Sigmoid colon (tissue), 3 donors: ENCODE measurements at regions not wholly inside any gene's neighbourhood (a gene's known extent, or its start where the extent isn't known, plus 50 kb on each side); places are given as distances from the start of the nearest gene placed in this dataset.

ENCODE experiments used
- POLR2A ChIP-seq, 2 donors: fragments of 450-650 bp; IDR thresholded peaks; one replicate each; pipeline ENCODE4 v1.6.1; 2016; ENCODE audit warnings: antibody characterized with exemption in 2 of 2, mild to moderate bottlenecking in 2 of 2, moderate library complexity in 2 of 2
- TF ChIP-seq, protein P1 (sequence below), 4 experiments: fragments of 450-650 bp in 3 of 4; fragments of 200-600 bp in 1 of 4; IDR thresholded peaks; one replicate each; pipeline ENCODE4 v1.5.1; 2016 to 2019; ENCODE audit warnings: antibody characterized with exemption in 4 of 4, mild to moderate bottlenecking in 3 of 4, moderate library complexity in 2 of 4

DNA sequence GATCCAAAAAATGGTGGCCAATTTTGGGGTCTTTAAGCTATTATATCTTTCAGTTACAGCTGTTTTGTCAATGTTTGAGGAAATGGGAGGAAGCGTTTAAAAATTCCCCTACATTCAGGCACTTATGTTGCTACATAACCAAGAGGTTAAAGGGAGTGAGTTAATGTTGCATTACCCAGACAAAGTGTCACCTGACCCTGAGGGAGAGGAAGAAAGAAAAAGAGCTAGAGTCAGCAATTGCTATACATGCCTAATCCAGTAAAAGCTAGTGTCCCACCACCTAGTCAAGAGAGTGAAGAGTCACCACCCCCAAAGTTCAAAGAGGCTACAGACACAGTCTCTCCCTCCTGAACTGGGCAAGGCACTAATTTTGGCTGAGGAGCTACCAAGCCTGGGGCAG is 69.5 kb upstream of the ZNF92 start:
- TF ChIP-seq POLR2A (IDR thresholded peaks at IDR 0.05) = no peak
- TF ChIP-seq, protein P1, sequence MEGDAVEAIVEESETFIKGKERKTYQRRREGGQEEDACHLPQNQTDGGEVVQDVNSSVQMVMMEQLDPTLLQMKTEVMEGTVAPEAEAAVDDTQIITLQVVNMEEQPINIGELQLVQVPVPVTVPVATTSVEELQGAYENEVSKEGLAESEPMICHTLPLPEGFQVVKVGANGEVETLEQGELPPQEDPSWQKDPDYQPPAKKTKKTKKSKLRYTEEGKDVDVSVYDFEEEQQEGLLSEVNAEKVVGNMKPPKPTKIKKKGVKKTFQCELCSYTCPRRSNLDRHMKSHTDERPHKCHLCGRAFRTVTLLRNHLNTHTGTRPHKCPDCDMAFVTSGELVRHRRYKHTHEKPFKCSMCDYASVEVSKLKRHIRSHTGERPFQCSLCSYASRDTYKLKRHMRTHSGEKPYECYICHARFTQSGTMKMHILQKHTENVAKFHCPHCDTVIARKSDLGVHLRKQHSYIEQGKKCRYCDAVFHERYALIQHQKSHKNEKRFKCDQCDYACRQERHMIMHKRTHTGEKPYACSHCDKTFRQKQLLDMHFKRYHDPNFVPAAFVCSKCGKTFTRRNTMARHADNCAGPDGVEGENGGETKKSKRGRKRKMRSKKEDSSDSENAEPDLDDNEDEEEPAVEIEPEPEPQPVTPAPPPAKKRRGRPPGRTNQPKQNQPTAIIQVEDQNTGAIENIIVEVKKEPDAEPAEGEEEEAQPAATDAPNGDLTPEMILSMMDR (IDR thresholded peaks at IDR 0.05) = no peak
